Skeletal muscle tissue (tissue), 3 donors: ENCODE measurements at regions not wholly inside any gene's neighbourhood (a gene's known extent, or its start where the extent isn't known, plus 50 kb on each side); places are given as distances from the start of the nearest gene placed in this dataset.
"Not testable (repeated sequence)": the region's sequence is repeated elsewhere in the genome, so short reads cannot be mapped to it uniquely, and the experiment has no call there.

Experiments
- H3K27ac ChIP-seq: one replicate; pipeline ENCODE4 v1.7.0; 2013; ENCODE audit warnings: mild to moderate bottlenecking, low read depth, low read length, inconsistent platforms
- H3K27me3 ChIP-seq, 3 donors: one replicate each; pipeline ENCODE4 v1.7.0; 2013; ENCODE audit warnings: low read length in 3 of 3; ENCODE audit not compliant: control insufficient read depth in 3 of 3, insufficient read depth in 3 of 3
- H3K36me3 ChIP-seq, 3 donors: one replicate each; pipeline ENCODE4 v1.7.0; 2013; ENCODE audit warnings: low read length in 3 of 3; ENCODE audit not compliant: control insufficient read depth in 3 of 3, insufficient read depth in 3 of 3
- H3K4me1 ChIP-seq, 3 donors: one replicate each; pipeline ENCODE4 v1.7.0; 2013; ENCODE audit warnings: low read length in 3 of 3, mild to moderate bottlenecking in 3 of 3; ENCODE audit not compliant: control insufficient read depth in 3 of 3, insufficient read depth in 3 of 3
- H3K4me3 ChIP-seq, 3 donors: one replicate each; pipeline ENCODE4 v1.7.0; 2013; ENCODE audit warnings: low read length in 3 of 3
- H3K9ac ChIP-seq, 3 donors: one replicate each; pipeline ENCODE4 v1.7.0; 2013; ENCODE audit warnings: low read length in 3 of 3, mild to moderate bottlenecking in 3 of 3, moderate library complexity in 2 of 3, low read depth in 1 of 3
- H3K9me3 ChIP-seq, 3 donors: one replicate each; pipeline ENCODE4 v1.7.0; 2013; ENCODE audit warnings: low read length in 3 of 3; ENCODE audit not compliant: control insufficient read depth in 3 of 3
- donor health status: Osteomylitis.

DNA sequence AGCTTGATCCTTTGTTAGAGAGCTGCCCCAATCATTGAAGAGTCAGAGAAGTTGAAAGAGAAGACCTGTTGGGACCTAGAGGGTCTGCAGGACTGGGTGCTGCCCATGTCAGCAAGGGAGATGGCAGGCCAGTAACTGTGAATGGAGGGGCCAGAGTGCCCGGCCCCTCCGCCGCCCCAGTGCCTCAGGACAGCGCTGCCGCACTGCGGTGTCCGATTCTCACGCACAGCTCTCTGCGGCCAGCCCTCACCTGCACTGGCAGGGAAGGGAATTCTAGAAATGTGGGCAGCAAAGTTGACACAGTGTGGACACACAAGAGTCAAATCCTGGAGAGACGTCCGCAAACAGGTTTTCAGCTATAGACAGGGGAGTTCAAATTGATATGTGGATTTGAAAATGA, 373.5 kb downstream of the TCERG1L start:
- Histone ChIP-seq H3K27ac (no peak overlapping the region), H3K9ac (no peak overlapping the region), H3K27me3 (peaks cover 0 to 30% (median 11%) of the 10 kb centered on the region in 3 donors), H3K36me3 (no peaks in the 10 kb centered on the region), H3K4me1 (no peaks in the 10 kb centered on the region), H3K9me3 (no peaks in the 10 kb centered on the region), H3K4me3 (no peak overlapping the region)

DNA sequence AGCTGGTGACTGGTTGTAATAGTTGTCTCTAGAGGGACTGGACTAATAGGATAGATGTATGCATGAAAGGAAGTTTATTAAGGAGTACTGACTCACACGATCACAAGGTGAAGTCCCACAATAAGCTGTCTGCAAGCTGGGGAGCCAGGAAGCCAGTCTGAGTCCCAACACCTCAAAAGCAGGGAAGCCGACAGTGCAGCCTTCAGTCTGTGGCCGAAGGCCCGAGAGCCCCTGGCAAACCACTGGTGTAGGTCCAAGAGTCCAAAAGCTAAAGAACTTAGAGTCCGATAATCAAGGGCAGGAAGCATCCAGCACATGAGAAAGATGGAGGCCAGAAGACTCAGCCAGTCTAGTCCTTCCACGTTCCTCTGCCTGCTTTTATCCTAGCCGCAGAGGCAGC, 372.6 kb downstream of the TCERG1L start:
- not testable (repeated sequence) for H3K36me3 ChIP-seq, H3K4me3 ChIP-seq, H3K9me3 ChIP-seq, H3K9ac ChIP-seq, H3K27ac ChIP-seq, H3K4me1 ChIP-seq
- H3K27me3 ChIP-seq = peaks cover 0 to 26% (median 5%) of the 10 kb centered on the region in 3 donors

DNA sequence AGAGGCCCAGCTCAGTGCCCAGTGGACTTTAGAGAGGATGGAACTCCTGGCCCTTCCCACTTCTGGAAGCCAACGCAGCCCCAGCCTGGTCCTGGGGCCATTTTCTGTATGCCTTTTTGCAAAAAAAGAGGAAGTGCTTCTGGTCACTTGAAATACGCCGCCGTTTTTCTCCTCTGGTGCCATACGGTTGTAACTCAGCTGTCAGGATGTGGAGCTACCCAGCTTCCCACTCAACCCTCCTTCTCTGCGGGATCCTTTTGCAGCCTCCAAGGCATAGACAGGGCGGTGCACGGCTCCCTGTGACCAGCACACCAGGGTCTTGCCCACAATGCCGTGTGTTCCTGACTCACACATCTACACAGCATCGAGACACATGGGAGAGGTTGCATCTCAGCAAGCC, 369.6 kb downstream of the TCERG1L start:
- Histone ChIP-seq H3K9me3 (no peaks in the 10 kb centered on the region), H3K27me3 (peaks cover 0 to 28% (median 3%) of the 10 kb centered on the region in 3 donors), H3K4me3 (no peak overlapping the region), H3K36me3 (no peaks in the 10 kb centered on the region), H3K9ac (no peak overlapping the region), H3K4me1 (no peaks in the 10 kb centered on the region), H3K27ac (no peak overlapping the region)

DNA sequence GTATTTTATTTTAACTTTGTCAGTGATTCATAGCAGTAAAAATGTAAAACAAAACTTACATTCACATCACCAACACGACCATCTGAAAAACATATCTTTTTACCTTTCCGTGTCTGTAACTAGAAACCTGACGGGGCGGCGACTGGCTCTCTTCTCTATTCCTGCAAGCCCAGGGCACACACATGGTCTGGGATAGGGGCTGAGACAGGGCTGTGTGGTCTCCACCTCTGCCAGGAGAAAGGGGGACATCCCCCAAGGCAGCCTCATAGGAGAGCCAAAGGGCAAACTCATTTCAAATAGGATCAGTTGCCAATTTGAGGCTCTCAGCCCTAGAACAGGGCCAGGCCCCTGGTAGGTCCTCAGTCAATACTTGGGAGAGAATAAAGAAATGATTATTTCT, 359.4 kb downstream of the TCERG1L start:
- no peaks in the 10 kb centered on the region for H3K9me3 ChIP-seq
- H3K27ac ChIP-seq = no peak overlapping the region
- no peaks in the 10 kb centered on the region for H3K36me3 ChIP-seq
- no peak overlapping the region for H3K4me3 ChIP-seq
- no peak overlapping the region for H3K9ac ChIP-seq
- H3K4me1 ChIP-seq = no peaks in the 10 kb centered on the region
- peaks cover 0 to 18% (median 13%) of the 10 kb centered on the region in 3 donors for H3K27me3 ChIP-seq

DNA sequence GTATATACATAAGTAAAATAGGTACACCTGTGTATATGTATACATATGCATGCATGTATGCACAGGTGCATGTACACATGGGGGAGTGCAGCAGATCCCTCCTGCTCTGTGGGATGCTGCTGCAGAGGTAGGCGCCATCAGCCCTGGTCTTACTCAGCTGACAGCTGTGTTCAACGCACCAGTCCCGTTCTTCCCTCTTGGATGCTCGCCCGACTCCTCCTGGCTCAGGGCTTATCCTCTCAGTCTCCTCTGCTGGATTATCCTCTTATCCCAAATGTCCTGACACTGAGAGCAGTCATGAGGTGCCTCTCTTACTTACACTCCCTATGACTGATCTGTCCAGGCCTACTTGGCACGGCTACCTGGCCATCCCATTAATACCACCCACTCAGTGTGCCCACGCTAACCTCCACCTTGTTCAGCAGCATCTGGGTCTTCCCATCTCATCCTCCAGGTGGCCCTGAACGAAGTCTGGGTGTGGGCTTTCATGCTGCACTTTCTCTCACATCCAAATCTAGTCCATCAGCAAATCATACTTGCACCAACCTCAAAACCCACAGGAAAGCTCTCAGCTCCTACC, 357.1 kb downstream of the TCERG1L start:
- no peak overlapping the region for H3K9ac ChIP-seq
- H3K36me3 ChIP-seq = no peaks in the 10 kb centered on the region
- H3K4me3 ChIP-seq = no peak overlapping the region
- H3K27me3 ChIP-seq = peaks cover 0 to 23% (median 12%) of the 10 kb centered on the region in 3 donors
- H3K4me1 ChIP-seq = no peaks in the 10 kb centered on the region
- H3K9me3 ChIP-seq = no peaks in the 10 kb centered on the region
- no peak overlapping the region for H3K27ac ChIP-seq

DNA sequence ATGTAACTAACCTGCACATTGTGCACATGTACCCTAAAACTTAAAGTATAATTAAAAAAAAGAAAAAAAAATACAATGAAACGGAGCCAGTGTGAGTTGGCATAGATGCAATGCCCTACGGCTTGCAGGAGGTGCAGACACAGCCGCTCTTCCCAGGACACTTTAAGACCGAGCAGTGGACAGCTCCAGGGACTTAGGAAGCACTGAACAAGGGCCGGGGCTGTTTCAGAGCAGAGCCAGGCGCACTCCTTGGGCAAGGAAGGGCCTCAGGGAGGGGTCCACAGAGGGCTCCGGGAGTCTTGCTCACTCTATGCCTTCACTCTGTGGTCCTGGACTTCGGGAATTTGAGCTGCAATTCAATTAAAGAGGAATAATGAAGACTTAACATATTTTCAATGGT, 355.3 kb downstream of the TCERG1L start:
- H3K4me1 ChIP-seq = no peaks in the 10 kb centered on the region
- no peak overlapping the region for H3K9ac ChIP-seq
- H3K27me3 ChIP-seq = peaks cover 0 to 17% (median 5%) of the 10 kb centered on the region in 3 donors
- H3K27ac ChIP-seq = no peak overlapping the region
- no peak overlapping the region for H3K4me3 ChIP-seq
- H3K9me3 ChIP-seq = no peaks in the 10 kb centered on the region
- no peaks in the 10 kb centered on the region for H3K36me3 ChIP-seq

DNA sequence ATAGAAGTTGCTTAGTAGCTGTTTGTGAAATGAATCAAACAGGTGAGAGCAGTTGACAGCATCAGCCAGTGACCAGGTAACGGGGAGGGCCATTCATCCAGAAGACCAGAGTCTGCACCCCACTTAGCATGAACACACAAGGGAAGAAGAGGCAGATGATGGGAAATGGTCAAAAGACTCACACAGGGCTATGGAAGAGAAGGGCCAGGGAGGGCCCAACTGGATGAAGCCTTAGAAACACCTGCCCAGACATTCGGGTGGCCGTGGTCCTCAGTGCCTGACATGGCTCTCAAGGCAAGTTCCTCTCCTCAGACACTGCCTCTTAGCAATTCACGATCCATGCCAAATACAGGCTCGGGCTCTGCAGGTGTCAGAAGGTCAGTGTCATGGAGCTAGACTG, 354.1 kb downstream of the TCERG1L start:
- H3K27me3 ChIP-seq = peaks cover 0 to 15% (median 5%) of the 10 kb centered on the region in 3 donors
- H3K9ac ChIP-seq = no peak overlapping the region
- H3K27ac ChIP-seq = no peak overlapping the region
- no peaks in the 10 kb centered on the region for H3K36me3 ChIP-seq
- H3K9me3 ChIP-seq = no peaks in the 10 kb centered on the region
- no peak overlapping the region for H3K4me3 ChIP-seq
- no peaks in the 10 kb centered on the region for H3K4me1 ChIP-seq

DNA sequence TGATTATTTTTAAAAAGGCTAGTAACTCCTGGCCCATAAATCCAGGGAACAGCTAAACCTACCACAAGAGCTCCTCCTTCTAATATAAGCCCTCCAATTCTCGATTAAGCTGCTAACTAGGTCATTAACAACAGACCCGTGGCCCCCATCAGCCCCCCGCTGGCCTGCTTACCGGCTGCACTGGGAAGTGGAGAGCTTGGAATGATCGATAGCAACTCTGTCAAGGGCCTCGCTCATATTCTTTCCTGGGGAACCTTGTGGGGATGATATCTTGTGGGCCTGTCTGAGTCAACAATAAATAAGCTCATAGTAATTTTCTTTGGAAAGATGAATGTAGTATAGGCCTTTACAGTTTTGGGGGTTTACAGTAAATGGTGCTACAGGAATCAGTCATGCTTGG, 353.5 kb downstream of the TCERG1L start:
- Histone ChIP-seq H3K27ac (no peak overlapping the region), H3K9me3 (no peaks in the 10 kb centered on the region), H3K4me3 (no peak overlapping the region), H3K36me3 (no peaks in the 10 kb centered on the region), H3K27me3 (peaks cover 0 to 15% (median 4%) of the 10 kb centered on the region in 3 donors), H3K4me1 (no peaks in the 10 kb centered on the region), H3K9ac (no peak overlapping the region)

DNA sequence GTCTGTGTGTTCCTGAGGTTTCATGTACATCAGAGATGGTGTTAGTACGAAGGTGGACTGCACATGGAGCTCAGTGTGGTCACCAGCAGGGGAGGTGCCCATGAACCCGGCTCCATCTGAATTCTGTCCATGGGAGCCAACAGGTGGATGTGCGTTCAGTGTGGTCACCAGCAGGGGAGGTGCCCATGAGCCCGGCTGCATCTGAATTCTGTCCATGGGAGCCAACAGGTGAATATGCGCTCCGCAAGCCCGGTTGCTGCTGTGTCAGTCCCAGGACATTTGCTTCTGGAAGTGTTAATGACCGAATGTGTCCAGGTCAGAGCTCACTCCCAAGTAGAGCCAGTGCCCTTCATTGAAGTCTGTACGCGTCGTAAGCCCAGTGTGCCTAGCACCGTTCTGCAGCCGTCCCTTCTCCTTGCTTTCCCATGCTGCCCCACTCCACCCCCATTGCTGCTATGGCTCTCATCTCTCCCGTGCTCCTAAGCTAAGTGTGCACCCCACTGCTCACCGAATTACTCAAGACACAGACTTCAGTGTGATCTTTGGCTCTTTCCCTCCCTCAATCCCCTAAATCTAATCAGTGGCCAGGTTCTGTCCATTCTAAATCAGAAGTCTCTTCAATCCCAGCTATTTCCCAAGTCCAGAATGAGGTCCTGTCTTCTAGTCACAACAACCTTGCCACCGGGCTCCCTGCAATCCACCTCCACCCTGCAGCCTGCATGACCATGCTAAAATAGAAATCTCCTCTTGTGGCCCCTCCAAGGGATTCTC, 352.4 kb downstream of the TCERG1L start:
- no peak overlapping the region for H3K27ac ChIP-seq
- H3K4me1 ChIP-seq = no peaks in the 10 kb centered on the region
- no peak overlapping the region for H3K9ac ChIP-seq
- H3K36me3 ChIP-seq = no peaks in the 10 kb centered on the region
- no peaks in the 10 kb centered on the region for H3K9me3 ChIP-seq
- peaks cover 0 to 15% (median 0%) of the 10 kb centered on the region in 3 donors for H3K27me3 ChIP-seq
- H3K4me3 ChIP-seq = no peak overlapping the region

DNA sequence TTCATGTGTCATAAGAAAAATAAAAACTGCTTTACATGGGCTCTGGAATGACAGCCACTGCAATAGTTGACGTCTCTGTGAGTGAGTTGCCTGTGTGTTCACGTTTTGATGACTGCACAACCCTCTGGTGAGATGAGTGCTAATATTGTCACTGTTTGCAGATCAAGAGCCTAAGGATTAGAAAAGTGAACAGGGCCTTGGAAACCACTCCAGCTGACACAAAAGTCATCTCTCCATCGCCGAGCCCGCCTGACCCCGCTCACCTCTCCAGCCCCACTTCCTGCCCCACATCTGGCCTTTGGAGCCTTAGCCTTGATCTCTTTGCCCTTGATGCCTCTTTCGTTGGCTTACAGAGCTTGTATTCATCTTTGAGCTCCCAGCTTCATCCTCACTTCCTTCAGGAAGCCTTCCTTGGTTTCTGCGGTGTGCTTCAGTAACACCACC, 351.7 kb downstream of the TCERG1L start:
- no peak overlapping the region for H3K4me3 ChIP-seq
- no peaks in the 10 kb centered on the region for H3K4me1 ChIP-seq
- H3K9me3 ChIP-seq = no peaks in the 10 kb centered on the region
- no peak overlapping the region for H3K9ac ChIP-seq
- no peaks in the 10 kb centered on the region for H3K36me3 ChIP-seq
- H3K27ac ChIP-seq = no peak overlapping the region
- H3K27me3 ChIP-seq = peaks cover 0 to 15% (median 0%) of the 10 kb centered on the region in 3 donors
